ENCODE measurements at regions not wholly inside any gene's neighbourhood (a gene's known extent, or its start where the extent isn't known, plus 50 kb on each side); places are given as distances from the start of the nearest gene placed in this dataset.

- no peaks in the 10 kb centered on the region for H3K27me3 ChIP-seq (ENCODE audit: control insufficient read depth in 3 of 3, insufficient read depth in 3 of 3, low read length in 3 of 3)
- DNase-seq (no peak), FAIRE-seq (no peak)
- H3K36me3 ChIP-seq (ENCODE audit: control insufficient read depth in 3 of 3, insufficient read depth in 2 of 3, low read depth in 1 of 3, low read length in 3 of 3) = no peaks in the 10 kb centered on the region
- H3K4me3 ChIP-seq (ENCODE audit: low read depth in 1 of 3, low read length in 3 of 3) = no peak overlapping the region
- peaks cover 0 to 9% of the 10 kb centered on the region in 2 donors for H3K9me3 ChIP-seq (ENCODE audit: control insufficient read depth in 2 of 2, insufficient read depth in 1 of 2, low read depth in 1 of 2, low read length in 1 of 2)
- no peak overlapping the region for H3K27ac ChIP-seq (ENCODE audit: low read depth in 1 of 3, low read length in 2 of 3)
- no peaks in the 10 kb centered on the region for H3K4me1 ChIP-seq (ENCODE audit: control insufficient read depth in 3 of 3, insufficient read depth in 2 of 3, low read depth in 1 of 3, low read length in 2 of 3)
- WGBS, 3 donors = 53 to 67% (median 53%) methylated on average over 5 of the region's 5 CpGs
Measured at GRCh38 chr18:27500531-27500930, 315.4 kb upstream of the CHST9 start.

GRCh38 chr18:27497246-27497645 lies 312.1 kb upstream of the CHST9 start:
- H3K36me3 ChIP-seq (ENCODE audit: control insufficient read depth in 3 of 3, insufficient read depth in 2 of 3, low read depth in 1 of 3, low read length in 3 of 3) = no peaks in the 10 kb centered on the region
- H3K27ac ChIP-seq (ENCODE audit: low read depth in 1 of 3, low read length in 2 of 3) = no peak overlapping the region
- no peaks in the 10 kb centered on the region for H3K4me1 ChIP-seq (ENCODE audit: control insufficient read depth in 3 of 3, insufficient read depth in 2 of 3, low read depth in 1 of 3, low read length in 2 of 3)
- no peak overlapping the region for H3K4me3 ChIP-seq (ENCODE audit: low read depth in 1 of 3, low read length in 3 of 3)
- DNase-seq (no peak), FAIRE-seq (no peak)
- no peaks in the 10 kb centered on the region for H3K9me3 ChIP-seq (ENCODE audit: control insufficient read depth in 2 of 2, insufficient read depth in 1 of 2, low read depth in 1 of 2, low read length in 1 of 2)
- no peaks in the 10 kb centered on the region for H3K27me3 ChIP-seq (ENCODE audit: control insufficient read depth in 3 of 3, insufficient read depth in 3 of 3, low read length in 3 of 3)
- WGBS, 3 donors = 83 to 91% (median 87%) methylated on average over 4 of the region's 4 CpGs

- Histone ChIP-seq H3K36me3 (ENCODE audit: control insufficient read depth in 3 of 3, insufficient read depth in 2 of 3, low read depth in 1 of 3, low read length in 3 of 3) (no peaks in the 10 kb centered on the region), H3K27me3 (ENCODE audit: control insufficient read depth in 3 of 3, insufficient read depth in 3 of 3, low read length in 3 of 3) (no peaks in the 10 kb centered on the region), H3K4me3 (ENCODE audit: low read depth in 1 of 3, low read length in 3 of 3) (no peak overlapping the region), H3K9me3 (ENCODE audit: control insufficient read depth in 2 of 2, insufficient read depth in 1 of 2, low read depth in 1 of 2, low read length in 1 of 2) (no peaks in the 10 kb centered on the region), H3K4me1 (ENCODE audit: control insufficient read depth in 3 of 3, insufficient read depth in 2 of 3, low read depth in 1 of 3, low read length in 2 of 3) (peaks cover 0 to 5% (median 0%) of the 10 kb centered on the region in 3 donors), H3K27ac (ENCODE audit: low read depth in 1 of 3, low read length in 2 of 3) (no peak overlapping the region)
- DNase-seq = no peak
- no peak for FAIRE-seq
- WGBS, 3 donors = 75 to 82% (median 80%) methylated on average over 4 of the region's 4 CpGs
Measured at GRCh38 chr18:27493182-27493581, 308.1 kb upstream of the CHST9 start.

DNA sequence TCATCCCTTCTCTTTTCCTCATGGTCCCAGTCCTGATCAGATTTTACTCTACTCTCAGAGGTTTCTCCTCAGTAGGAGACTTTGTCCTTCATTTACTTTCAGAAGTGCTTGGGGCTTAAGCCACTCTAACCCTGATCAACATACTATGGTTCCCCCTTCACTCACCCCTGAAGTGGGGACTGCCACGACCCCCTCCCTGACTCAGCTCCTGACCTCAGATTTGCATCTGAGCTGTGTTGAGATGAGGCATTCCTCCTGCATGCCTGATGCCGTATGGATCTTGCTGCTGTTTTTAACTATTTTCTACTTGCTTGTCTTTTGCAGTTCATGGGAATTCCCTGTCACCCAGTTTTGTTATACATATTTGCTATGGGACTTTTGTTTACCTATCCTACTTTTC lies 306.7 kb upstream of the CHST9 start:
- H3K4me1 ChIP-seq (ENCODE audit: control insufficient read depth in 3 of 3, insufficient read depth in 2 of 3, low read depth in 1 of 3, low read length in 2 of 3) = peaks cover 0 to 9% (median 0%) of the 10 kb centered on the region in 3 donors
- 46 to 61% (median 46%) methylated on average over 2 of the region's 2 CpGs for WGBS, 3 donors
- FAIRE-seq = no peak
- no peak overlapping the region for H3K27ac ChIP-seq (ENCODE audit: low read depth in 1 of 3, low read length in 2 of 3)
- H3K36me3 ChIP-seq (ENCODE audit: control insufficient read depth in 3 of 3, insufficient read depth in 2 of 3, low read depth in 1 of 3, low read length in 3 of 3) = no peaks in the 10 kb centered on the region
- H3K4me3 ChIP-seq (ENCODE audit: low read depth in 1 of 3, low read length in 3 of 3) = no peak overlapping the region
- H3K27me3 ChIP-seq (ENCODE audit: control insufficient read depth in 3 of 3, insufficient read depth in 3 of 3, low read length in 3 of 3) = no peaks in the 10 kb centered on the region
- no peaks in the 10 kb centered on the region for H3K9me3 ChIP-seq (ENCODE audit: control insufficient read depth in 2 of 2, insufficient read depth in 1 of 2, low read depth in 1 of 2, low read length in 1 of 2)
- no peak for DNase-seq

DNA sequence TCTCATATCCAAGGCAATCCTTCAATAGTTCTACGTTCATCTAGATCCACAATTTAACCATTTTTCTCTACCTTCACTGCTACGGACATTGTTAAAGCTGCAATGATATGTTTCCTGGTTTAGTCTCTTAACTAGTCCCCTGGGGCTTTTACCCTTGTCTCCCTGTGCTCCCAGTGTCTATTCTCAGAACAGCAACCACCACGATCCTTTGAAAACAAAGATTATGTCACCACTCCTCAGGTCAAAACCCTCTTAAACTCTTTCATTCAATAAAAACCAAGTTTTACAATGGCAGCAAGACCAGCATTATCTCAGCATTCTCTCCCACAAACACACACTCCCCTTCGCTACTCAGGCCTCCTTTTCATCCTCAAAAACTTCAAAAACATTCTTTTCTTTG lies 298.2 kb upstream of the CHST9 start:
- 68 to 79% (median 69%) methylated on average over 4 of the region's 4 CpGs for WGBS, 3 donors
- no peaks in the 10 kb centered on the region for H3K36me3 ChIP-seq (ENCODE audit: control insufficient read depth in 3 of 3, insufficient read depth in 2 of 3, low read depth in 1 of 3, low read length in 3 of 3)
- H3K4me3 ChIP-seq (ENCODE audit: low read depth in 1 of 3, low read length in 3 of 3) = no peak overlapping the region
- FAIRE-seq (no peak), DNase-seq (no peak)
- H3K27ac ChIP-seq (ENCODE audit: low read depth in 1 of 3, low read length in 2 of 3) = no peak overlapping the region
- H3K4me1 ChIP-seq (ENCODE audit: control insufficient read depth in 3 of 3, insufficient read depth in 2 of 3, low read depth in 1 of 3, low read length in 2 of 3) = peaks cover 0 to 5% (median 0%) of the 10 kb centered on the region in 3 donors
- no peaks in the 10 kb centered on the region for H3K9me3 ChIP-seq (ENCODE audit: control insufficient read depth in 2 of 2, insufficient read depth in 1 of 2, low read depth in 1 of 2, low read length in 1 of 2)
- no peaks in the 10 kb centered on the region for H3K27me3 ChIP-seq (ENCODE audit: control insufficient read depth in 3 of 3, insufficient read depth in 3 of 3, low read length in 3 of 3)

- Histone ChIP-seq H3K36me3 (ENCODE audit: control insufficient read depth in 3 of 3, insufficient read depth in 2 of 3, low read depth in 1 of 3, low read length in 3 of 3) (no peaks in the 10 kb centered on the region), H3K27me3 (ENCODE audit: control insufficient read depth in 3 of 3, insufficient read depth in 3 of 3, low read length in 3 of 3) (no peaks in the 10 kb centered on the region), H3K4me3 (ENCODE audit: low read depth in 1 of 3, low read length in 3 of 3) (no peak overlapping the region), H3K27ac (ENCODE audit: low read depth in 1 of 3, low read length in 2 of 3) (no peak overlapping the region), H3K4me1 (ENCODE audit: control insufficient read depth in 3 of 3, insufficient read depth in 2 of 3, low read depth in 1 of 3, low read length in 2 of 3) (no peaks in the 10 kb centered on the region), H3K9me3 (ENCODE audit: control insufficient read depth in 2 of 2, insufficient read depth in 1 of 2, low read depth in 1 of 2, low read length in 1 of 2) (no peaks in the 10 kb centered on the region)
- FAIRE-seq (no peak), DNase-seq (no peak)
- WGBS, 3 donors = 0% methylated on average over 1 of the region's 1 CpG
Measured at GRCh38 chr18:27478459-27478858, 293.4 kb upstream of the CHST9 start.

DNA sequence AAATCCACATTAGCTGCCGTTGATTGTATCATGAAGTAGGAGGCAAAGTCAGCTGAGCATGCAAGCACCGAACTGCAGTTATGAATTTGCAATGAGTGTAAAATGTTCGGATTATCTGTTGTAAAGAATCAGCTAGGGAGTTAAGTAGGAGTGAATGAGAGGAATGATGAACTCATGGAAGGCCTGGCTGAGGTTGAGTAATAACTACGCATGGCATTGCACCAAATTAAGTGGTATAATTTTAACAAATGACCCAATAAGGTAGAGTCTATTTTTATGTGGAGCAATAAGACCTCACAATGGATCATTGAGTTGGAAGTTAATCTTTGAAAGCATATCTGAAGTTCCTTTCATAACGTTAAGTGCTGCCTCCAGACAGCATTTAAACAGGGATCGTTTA lies 288.2 kb upstream of the CHST9 start:
- H3K4me3 ChIP-seq (ENCODE audit: low read depth in 1 of 3, low read length in 3 of 3) = no peak overlapping the region
- 24 to 58% (median 36%) methylated on average over 6 of the region's 6 CpGs for WGBS, 3 donors
- no peaks in the 10 kb centered on the region for H3K9me3 ChIP-seq (ENCODE audit: control insufficient read depth in 2 of 2, insufficient read depth in 1 of 2, low read depth in 1 of 2, low read length in 1 of 2)
- H3K36me3 ChIP-seq (ENCODE audit: control insufficient read depth in 3 of 3, insufficient read depth in 2 of 3, low read depth in 1 of 3, low read length in 3 of 3) = no peaks in the 10 kb centered on the region
- FAIRE-seq (no peak), DNase-seq (peak in 1 of 2 donors; percentile 53)
- peak overlapping the region in 1 of 3 donors; percentile 13 for H3K27ac ChIP-seq (ENCODE audit: low read depth in 1 of 3, low read length in 2 of 3)
- no peaks in the 10 kb centered on the region for H3K27me3 ChIP-seq (ENCODE audit: control insufficient read depth in 3 of 3, insufficient read depth in 3 of 3, low read length in 3 of 3)
- H3K4me1 ChIP-seq (ENCODE audit: control insufficient read depth in 3 of 3, insufficient read depth in 2 of 3, low read depth in 1 of 3, low read length in 2 of 3) = no peaks in the 10 kb centered on the region

- no peak for DNase-seq
- no peaks in the 10 kb centered on the region for H3K9me3 ChIP-seq (ENCODE audit: control insufficient read depth in 2 of 2, insufficient read depth in 1 of 2, low read depth in 1 of 2, low read length in 1 of 2)
- no peaks in the 10 kb centered on the region for H3K4me1 ChIP-seq (ENCODE audit: control insufficient read depth in 3 of 3, insufficient read depth in 2 of 3, low read depth in 1 of 3, low read length in 2 of 3)
- no peaks in the 10 kb centered on the region for H3K27me3 ChIP-seq (ENCODE audit: control insufficient read depth in 3 of 3, insufficient read depth in 3 of 3, low read length in 3 of 3)
- H3K4me3 ChIP-seq (ENCODE audit: low read depth in 1 of 3, low read length in 3 of 3) = no peak overlapping the region
- H3K27ac ChIP-seq (ENCODE audit: low read depth in 1 of 3, low read length in 2 of 3) = no peak overlapping the region
- no peak for FAIRE-seq
- H3K36me3 ChIP-seq (ENCODE audit: control insufficient read depth in 3 of 3, insufficient read depth in 2 of 3, low read depth in 1 of 3, low read length in 3 of 3) = no peaks in the 10 kb centered on the region
Measured at GRCh38 chr18:27467073-27467472, 282.0 kb upstream of the CHST9 start.

- Histone ChIP-seq H3K36me3 (ENCODE audit: control insufficient read depth in 3 of 3, insufficient read depth in 2 of 3, low read depth in 1 of 3, low read length in 3 of 3) (no peaks in the 10 kb centered on the region), H3K27ac (ENCODE audit: low read depth in 1 of 3, low read length in 2 of 3) (no peak overlapping the region), H3K4me1 (ENCODE audit: control insufficient read depth in 3 of 3, insufficient read depth in 2 of 3, low read depth in 1 of 3, low read length in 2 of 3) (no peaks in the 10 kb centered on the region), H3K9me3 (ENCODE audit: control insufficient read depth in 2 of 2, insufficient read depth in 1 of 2, low read depth in 1 of 2, low read length in 1 of 2) (no peaks in the 10 kb centered on the region), H3K4me3 (ENCODE audit: low read depth in 1 of 3, low read length in 3 of 3) (no peak overlapping the region), H3K27me3 (ENCODE audit: control insufficient read depth in 3 of 3, insufficient read depth in 3 of 3, low read length in 3 of 3) (no peaks in the 10 kb centered on the region)
- DNase-seq (no peak), FAIRE-seq (no peak)
- 76 to 92% (median 88%) methylated on average over 1 of the region's 1 CpG for WGBS, 3 donors
Measured at GRCh38 chr18:27461957-27462356, 276.8 kb upstream of the CHST9 start.

Data from small intestine (tissue), 7 donors.